IMR-90 (cell line): ENCODE measurements at regions not wholly inside any gene's neighbourhood (a gene's known extent, or its start where the extent isn't known, plus 50 kb on each side); places are given as distances from the start of the nearest gene placed in this dataset.
A peak's percentile ranks its signal among the peaks of the same experiment; 100 is the strongest.

Experiments
- ATAC-seq: fragments of 200-7000 bp; cut with Tn5 transposase; 2 replicates; pipeline ENCODE4 v1.9.1; 2020; ENCODE audit warnings: low read depth, mild to moderate bottlenecking, moderate library complexity
- BruUV-seq: library from RNA; stranded (reverse); fragments of 400-500 nt; replicated peaks from 2 replicates; lab custom pipeline; 2021; lab: Mats Ljungman, UMichigan
- CTCF ChIA-PET: fragments of 300-600 bp; formaldehyde crosslinking; extraction: SDS; loops from one replicate; lab custom pipeline; 2021; ENCODE audit warnings: antibody characterized with exemption; lab: Yijun Ruan, JAX
- POLR2A ChIA-PET: fragments of 300-600 bp; sonication (Branson Sonifier 250); formaldehyde crosslinking; loops from one replicate; lab custom pipeline; 2022; ENCODE audit warnings: antibody characterized with exemption; ENCODE audit not compliant: unreplicated experiment; lab: Charles Lee
- DNase-seq: peaks from one replicate; pipeline ENCODE4 v3.0.0; 2013
- H2AFZ ChIP-seq: replicated peaks from 2 replicates; pipeline ENCODE3; 2013; ENCODE audit warnings: low read length, mild to moderate bottlenecking; ENCODE audit not compliant: poor library complexity
- H2AK5ac ChIP-seq: 2 replicates; pipeline ENCODE4 v1.6.1; 2013; ENCODE audit warnings: low read depth, low read length, inconsistent platforms
- H2AK9ac ChIP-seq: replicated peaks from 2 replicates; pipeline ENCODE3; 2013; ENCODE audit warnings: mild to moderate bottlenecking, low read depth, low read length, moderate library complexity; ENCODE audit not compliant: poor library complexity
- H2BK120ac ChIP-seq: 2 replicates; pipeline ENCODE4 v1.6.1; 2013; ENCODE audit warnings: low read depth, low read length, inconsistent platforms
- H2BK15ac ChIP-seq: 3 replicates; pipeline ENCODE4 v1.6.1; 2013; ENCODE audit warnings: low read depth, low read length, inconsistent platforms
- H2BK20ac ChIP-seq: 2 replicates; pipeline ENCODE4 v1.6.1; 2013; ENCODE audit warnings: low read depth, mild to moderate bottlenecking, inconsistent platforms, low read length, moderate library complexity
- H2BK5ac ChIP-seq: 2 replicates; pipeline ENCODE4 v1.6.1; 2013; ENCODE audit warnings: mild to moderate bottlenecking, low read depth, low read length, inconsistent platforms; ENCODE audit not compliant: poor library complexity, severe bottlenecking
- H3K14ac ChIP-seq: replicated peaks from 2 replicates; pipeline ENCODE4 v1.6.1; 2013; ENCODE audit warnings: low read depth, low read length, inconsistent platforms
- H3K18ac ChIP-seq: 2 replicates; pipeline ENCODE4 v1.6.1; 2013; ENCODE audit warnings: low read depth, low read length, control low read depth
- H3K23ac ChIP-seq: 2 replicates; pipeline ENCODE4 v1.6.1; 2013; ENCODE audit warnings: low read depth, low read length, inconsistent platforms
- H3K27ac ChIP-seq: 2 replicates; pipeline ENCODE4 v1.5.1; 2013; ENCODE audit warnings: mild to moderate bottlenecking, control low read depth, low read length; ENCODE audit not compliant: insufficient read depth
- H3K27me3 ChIP-seq: 2 replicates; pipeline ENCODE4 v1.6.1; 2013; ENCODE audit warnings: low read length; ENCODE audit not compliant: control insufficient read depth, insufficient read depth
- H3K36me3 ChIP-seq: 2 replicates; pipeline ENCODE4 v1.6.1; 2013; ENCODE audit warnings: low read length, mixed read lengths; ENCODE audit not compliant: control insufficient read depth, insufficient read depth
- H3K4ac ChIP-seq: 2 replicates; pipeline ENCODE4 v1.6.1; 2013; ENCODE audit warnings: low read depth, low read length, inconsistent platforms
- H3K4me1 ChIP-seq: 2 replicates; pipeline ENCODE4 v1.6.1; 2013; ENCODE audit warnings: low read length, mixed read lengths; ENCODE audit not compliant: control insufficient read depth, insufficient read depth
- H3K4me2 ChIP-seq: 2 replicates; pipeline ENCODE4 v1.6.1; 2013; ENCODE audit warnings: low read depth, mild to moderate bottlenecking, control low read depth, low read length, moderate library complexity
- H3K4me3 ChIP-seq: 2 replicates; pipeline ENCODE4 v1.5.1; 2013; ENCODE audit warnings: low read depth, mild to moderate bottlenecking, control low read depth, low read length, moderate library complexity; ENCODE audit not compliant: insufficient read depth
- H3K56ac ChIP-seq: 2 replicates; pipeline ENCODE4 v1.6.1; 2013; ENCODE audit warnings: low read length, inconsistent platforms; ENCODE audit not compliant: insufficient read depth; ENCODE audit errors: extremely low read depth
- H3K79me1 ChIP-seq, 2 experiments: 2 replicates each; pipeline ENCODE4 v1.6.1; 2013; ENCODE audit warnings: low read length in 2 of 2, inconsistent platforms in 1 of 2, low read depth in 1 of 2
- H3K9ac ChIP-seq: 2 replicates; pipeline ENCODE4 v1.6.1; 2013; ENCODE audit warnings: low read depth, low read length, control low read depth
- H3K9me1 ChIP-seq: 2 replicates; pipeline ENCODE4 v1.6.1; 2013; ENCODE audit warnings: low read length, inconsistent platforms; ENCODE audit not compliant: insufficient read depth
- H3K9me3 ChIP-seq: 2 replicates; pipeline ENCODE4 v1.6.1; 2013; ENCODE audit warnings: low read length; ENCODE audit not compliant: control insufficient read depth, insufficient read depth
- H4K20me1 ChIP-seq: 2 replicates; pipeline ENCODE4 v1.6.1; 2013; ENCODE audit warnings: low read length, inconsistent platforms; ENCODE audit not compliant: insufficient read depth
- H4K5ac ChIP-seq: 2 replicates; pipeline ENCODE4 v1.6.1; 2013; ENCODE audit warnings: mild to moderate bottlenecking, low read depth, low read length, control low read depth
- H4K8ac ChIP-seq, 2 experiments: 2 replicates each; pipeline ENCODE4 v1.6.1; 2013; ENCODE audit warnings: low read depth in 2 of 2, low read length in 2 of 2, control low read depth in 1 of 2, inconsistent platforms in 1 of 2
- H4K91ac ChIP-seq: 2 replicates; pipeline ENCODE4 v1.6.1; 2013; ENCODE audit warnings: low read depth, low read length, inconsistent platforms; ENCODE audit not compliant: insufficient read depth
- WGBS, 2 experiments: methylation state at CpG; one replicate each; pipeline versions ENCODE4 v1.1.5 to v1.1.7; 2013; ENCODE audit warnings: missing lambda C conversion rate in 2 of 2; ENCODE audit not compliant: insufficient read length in 1 of 2; ENCODE audit errors: extremely low coverage in 2 of 2; 5-methylcytosine and 5-hydroxymethylcytosine counted together
- dilution Hi-C: fragments of 300-500 bp; cut with HindIII; formaldehyde crosslinking; loops from one replicate; pipeline ENCODE4 v1.14.3; 2018; ENCODE audit warnings: low sequenced_read_pairs; ENCODE audit not compliant: unreplicated experiment
- in situ Hi-C: fragments of 300-500 bp; cut with MboI; formaldehyde crosslinking; loops from 3 replicates; pipeline ENCODE4 v1.14.3; 2019; ENCODE audit warnings: low sequenced_read_pairs, inconsistent platforms, mixed read lengths
- intact Hi-C: fragments of 100-400 bp; cut with micrococcal nuclease; formaldehyde crosslinking; loops from 2 replicates; pipeline ENCODE4 v1.10.0; 2022
- TF ChIP-seq, protein P1 (sequence below): conservative IDR thresholded peaks from 2 replicates; pipeline ENCODE4 v1.5.1; 2012; ENCODE audit warnings: mild to moderate bottlenecking, low read depth, low read length, improper control_type of control experiment

DNA sequence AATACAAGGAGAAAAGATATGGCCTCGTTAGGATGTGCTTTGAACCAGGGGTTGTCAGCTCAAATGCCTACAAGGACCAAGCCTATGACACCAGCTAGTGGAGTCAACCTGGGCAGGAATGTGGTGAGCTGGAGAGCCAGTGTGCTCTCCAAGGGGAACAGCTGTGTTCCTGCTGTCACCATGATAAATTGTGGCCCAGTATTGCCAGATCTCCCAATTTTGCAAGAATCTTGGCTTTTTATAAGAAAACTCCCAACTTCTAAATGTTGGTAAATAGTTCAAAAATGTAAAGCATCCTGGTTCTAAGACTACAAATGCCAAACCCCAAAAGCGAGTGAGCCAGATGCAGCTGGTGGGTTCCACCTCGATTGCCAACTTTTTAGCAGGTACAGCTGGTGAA is 391.1 kb downstream of the PLPP3 start:
- CTCF ChIA-PET: no interaction called here
- ATAC-seq: no peak
- Histone ChIP-seq H3K79me1 (no peaks in the 10 kb centered on the region), H4K8ac (no peak overlapping the region), H3K27ac (no peak overlapping the region), H3K4me1 (peaks cover 4% of the 10 kb centered on the region; the same call in 1 of the 2 replicates), H2BK20ac (no peak overlapping the region), H4K91ac (no peak overlapping the region), H4K20me1 (no peaks in the 10 kb centered on the region), H3K23ac (no peak overlapping the region), H4K5ac (0 out of 2 replicates have a peak overlapping the region, but pooled peaks have one; percentile 30), H3K9ac (no peak overlapping the region), H3K18ac (peak overlapping the region; percentile 47; the same call in 1 of the 2 replicates), H2BK5ac (no peak overlapping the region), H3K4ac (no peak overlapping the region), H2AFZ (no peak overlapping the region), H3K14ac (no peak overlapping the region), H3K27me3 (no peaks in the 10 kb centered on the region), H2BK15ac (no peak overlapping the region), H3K4me3 (no peak overlapping the region), H3K9me1 (0 out of 2 replicates have a peak, but pooled peaks cover 2% of the 10 kb centered on the region), H2AK9ac (no peak overlapping the region), H2AK5ac (no peak overlapping the region), H3K4me2 (no peak overlapping the region), H3K36me3 (no peaks in the 10 kb centered on the region), H2BK120ac (no peak overlapping the region), H3K56ac (no peak overlapping the region), H3K9me3 (no peaks in the 10 kb centered on the region)
- DNase-seq: no peak
- TF ChIP-seq, protein P1, sequence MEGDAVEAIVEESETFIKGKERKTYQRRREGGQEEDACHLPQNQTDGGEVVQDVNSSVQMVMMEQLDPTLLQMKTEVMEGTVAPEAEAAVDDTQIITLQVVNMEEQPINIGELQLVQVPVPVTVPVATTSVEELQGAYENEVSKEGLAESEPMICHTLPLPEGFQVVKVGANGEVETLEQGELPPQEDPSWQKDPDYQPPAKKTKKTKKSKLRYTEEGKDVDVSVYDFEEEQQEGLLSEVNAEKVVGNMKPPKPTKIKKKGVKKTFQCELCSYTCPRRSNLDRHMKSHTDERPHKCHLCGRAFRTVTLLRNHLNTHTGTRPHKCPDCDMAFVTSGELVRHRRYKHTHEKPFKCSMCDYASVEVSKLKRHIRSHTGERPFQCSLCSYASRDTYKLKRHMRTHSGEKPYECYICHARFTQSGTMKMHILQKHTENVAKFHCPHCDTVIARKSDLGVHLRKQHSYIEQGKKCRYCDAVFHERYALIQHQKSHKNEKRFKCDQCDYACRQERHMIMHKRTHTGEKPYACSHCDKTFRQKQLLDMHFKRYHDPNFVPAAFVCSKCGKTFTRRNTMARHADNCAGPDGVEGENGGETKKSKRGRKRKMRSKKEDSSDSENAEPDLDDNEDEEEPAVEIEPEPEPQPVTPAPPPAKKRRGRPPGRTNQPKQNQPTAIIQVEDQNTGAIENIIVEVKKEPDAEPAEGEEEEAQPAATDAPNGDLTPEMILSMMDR: no peak
- dilution Hi-C loops: no loop called here
- BruUV-seq: no TSS peak
- in situ Hi-C loops: no loop called here
- intact Hi-C loops: loop anchor here (10.0 kb wide), 1 partner anchor 297 kb away; no protein-coding TSS in a partner anchor
- WGBS, 2 experiments: 100% methylated on average over 1 of the region's 3 CpGs; no CpG with 5 or more reads in 1 of the 2 experiments
- POLR2A ChIA-PET: no interaction called here
